ENCODE measurements at regions not wholly inside any gene's neighbourhood (a gene's known extent, or its start where the extent isn't known, plus 50 kb on each side); places are given as distances from the start of the nearest gene placed in this dataset.
"Not testable (repeated sequence)": the region's sequence is repeated elsewhere in the genome, so short reads cannot be mapped to it uniquely, and the experiment has no call there.

GRCh38 chr12:7571257-7571656, 67.7 kb upstream of the CD163 start:
- H3K4me3 ChIP-seq (ENCODE audit: low read depth, low read length) = no peak overlapping the region
- TF ChIP-seq CTCF (IDR thresholded peaks at IDR 0.05; ENCODE audit: control insufficient read depth, extremely low read depth, insufficient read depth) = no peak
- DNase-seq (ENCODE audit: low read depth) = no peak

- no peak for DNase-seq (ENCODE audit: low read depth)
- no peak for TF ChIP-seq CTCF (IDR thresholded peaks at IDR 0.05; ENCODE audit: control insufficient read depth, extremely low read depth, insufficient read depth)
- H3K4me3 ChIP-seq (ENCODE audit: low read depth, low read length) = no peak overlapping the region
Observed at GRCh38 chr12:7557227-7557626, 53.6 kb upstream of the CD163 start.

GRCh38 chr12:7555752-7556151, 52.2 kb upstream of the CD163 start:
- DNase-seq (ENCODE audit: low read depth) = no peak
- H3K4me3 ChIP-seq (ENCODE audit: low read depth, low read length) = no peak overlapping the region
- no peak for TF ChIP-seq CTCF (IDR thresholded peaks at IDR 0.05; ENCODE audit: control insufficient read depth, extremely low read depth, insufficient read depth)

- H3K4me3 ChIP-seq (ENCODE audit: low read depth, low read length); DNase-seq (ENCODE audit: low read depth): not testable (repeated sequence)
Observed at GRCh38 chr12:7554831-7555230, 51.3 kb upstream of the CD163 start.
